ACC112 (cell line): ENCODE measurements at regions not wholly inside any gene's neighbourhood (a gene's known extent, or its start where the extent isn't known, plus 50 kb on each side); places are given as distances from the start of the nearest gene placed in this dataset.

ENCODE experiments used
- H2AFZ ChIP-seq: fragments of 200-600 bp; sonication (generic); one replicate; pipeline ENCODE4 v1.6.0; 2017; ENCODE audit warnings: antibody characterized with exemption, low read length; ENCODE audit not compliant: unreplicated experiment
- H3K27ac ChIP-seq: fragments of 200-600 bp; sonication (generic); 2 replicates; pipeline ENCODE4 v1.5.1; 2014; ENCODE audit warnings: low read depth, mild to moderate bottlenecking, antibody characterized with exemption, low read length, moderate library complexity
- H3K27me3 ChIP-seq: fragments of 200-600 bp; sonication (generic); 2 replicates; pipeline ENCODE4 v1.6.1; 2014; ENCODE audit warnings: mild to moderate bottlenecking, antibody characterized with exemption, low read length, moderate library complexity, mixed read lengths; ENCODE audit not compliant: insufficient read depth
- H3K36me3 ChIP-seq: fragments of 200-600 bp; sonication (generic); 2 replicates; pipeline ENCODE4 v1.6.1; 2016; ENCODE audit warnings: mild to moderate bottlenecking, antibody characterized with exemption, low read length, moderate library complexity, mixed read lengths; ENCODE audit not compliant: insufficient read depth
- H3K4me1 ChIP-seq: fragments of 200-600 bp; sonication (generic); one replicate; pipeline ENCODE4 v1.6.1; 2016; ENCODE audit warnings: low read length, mixed read lengths; ENCODE audit not compliant: insufficient read depth, unreplicated experiment, control insufficient read depth
- H3K4me3 ChIP-seq: fragments of 200-600 bp; sonication (generic); 2 replicates; pipeline ENCODE4 v1.5.1; 2014; ENCODE audit warnings: mild to moderate bottlenecking, low read depth, low read length
- H3K79me2 ChIP-seq: fragments of 200-600 bp; sonication (generic); one replicate; pipeline ENCODE4 v1.6.0; 2016; ENCODE audit warnings: low read length; ENCODE audit not compliant: control insufficient read depth, unreplicated experiment, insufficient read depth

- Histone ChIP-seq H3K4me1 (peaks cover 17% of the 10 kb centered on the region), H3K27ac (peak overlapping the region; percentile 97), H3K36me3 (no peaks in the 10 kb centered on the region), H3K27me3 (no peaks in the 10 kb centered on the region), H2AFZ (peak overlapping the region; percentile 80), H3K4me3 (peak overlapping the region; percentile 74), H3K79me2 (no peaks in the 10 kb centered on the region)
These were observed 649.7 kb upstream of the GJE1 start for GRCh38 chr6:141482796-141483597.

GRCh38 chr6:141475259-141475658, 657.5 kb upstream of the GJE1 start:
- H3K27me3 ChIP-seq, result no peaks in the 10 kb centered on the region
- peaks cover 5% of the 10 kb centered on the region for H3K4me1 ChIP-seq
- H2AFZ ChIP-seq, result peak overlapping the region; percentile 51
- no peaks in the 10 kb centered on the region for H3K36me3 ChIP-seq
- no peak overlapping the region for H3K27ac ChIP-seq
- no peaks in the 10 kb centered on the region for H3K79me2 ChIP-seq
- H3K4me3 ChIP-seq, result no peak overlapping the region

GRCh38 chr6:141472162-141472928, 660.4 kb upstream of the GJE1 start:
- H3K27ac ChIP-seq, result no peak overlapping the region
- peaks cover 5% of the 10 kb centered on the region for H3K4me1 ChIP-seq
- no peak overlapping the region for H3K4me3 ChIP-seq
- no peaks in the 10 kb centered on the region for H3K79me2 ChIP-seq
- H3K27me3 ChIP-seq, result no peaks in the 10 kb centered on the region
- H3K36me3 ChIP-seq, result no peaks in the 10 kb centered on the region
- H2AFZ ChIP-seq, result no peak overlapping the region

GRCh38 chr6:141470810-141471209, 661.9 kb upstream of the GJE1 start:
- H2AFZ ChIP-seq, result no peak overlapping the region
- H3K27ac ChIP-seq, result no peak overlapping the region

GRCh38 chr6:141467881-141468280, 664.8 kb upstream of the GJE1 start:
- Histone ChIP-seq H3K4me1 (peaks cover 18% of the 10 kb centered on the region), H3K4me3 (no peak overlapping the region), H2AFZ (no peak overlapping the region), H3K79me2 (no peaks in the 10 kb centered on the region), H3K27me3 (no peaks in the 10 kb centered on the region), H3K36me3 (no peaks in the 10 kb centered on the region), H3K27ac (no peak overlapping the region)

More at GRCh38 chr6:141470810-141471209, 661.9 kb upstream of the GJE1 start:
- Histone ChIP-seq H3K4me1 (peaks cover 5% of the 10 kb centered on the region), H3K79me2 (no peaks in the 10 kb centered on the region), H3K27me3 (no peaks in the 10 kb centered on the region), H3K4me3 (no peak overlapping the region), H3K36me3 (no peaks in the 10 kb centered on the region)

GRCh38 chr6:141467041-141467440, 665.7 kb upstream of the GJE1 start:
- Histone ChIP-seq H2AFZ (no peak overlapping the region), H3K4me1 (peaks cover 21% of the 10 kb centered on the region), H3K27ac (no peak overlapping the region), H3K79me2 (no peaks in the 10 kb centered on the region), H3K27me3 (no peaks in the 10 kb centered on the region), H3K4me3 (no peak overlapping the region), H3K36me3 (no peaks in the 10 kb centered on the region)

- Histone ChIP-seq H3K27me3 (no peaks in the 10 kb centered on the region), H3K27ac (peak overlapping the region; percentile 93), H3K36me3 (no peaks in the 10 kb centered on the region), H2AFZ (no peak overlapping the region), H3K4me3 (no peak overlapping the region), H3K4me1 (peaks cover 21% of the 10 kb centered on the region), H3K79me2 (no peaks in the 10 kb centered on the region)
These were observed 667.8 kb upstream of the GJE1 start for GRCh38 chr6:141464896-141465295.

- Histone ChIP-seq H3K4me3 (no peak overlapping the region), H3K79me2 (no peaks in the 10 kb centered on the region), H3K36me3 (no peaks in the 10 kb centered on the region), H2AFZ (no peak overlapping the region), H3K4me1 (peaks cover 21% of the 10 kb centered on the region), H3K27ac (peak overlapping the region; percentile 93), H3K27me3 (no peaks in the 10 kb centered on the region)
These were observed 668.2 kb upstream of the GJE1 start for GRCh38 chr6:141464490-141464889.

GRCh38 chr6:141463237-141463977, 669.3 kb upstream of the GJE1 start:
- H2AFZ ChIP-seq, result peak overlapping the region; percentile 64
- H3K27me3 ChIP-seq, result no peaks in the 10 kb centered on the region
- H3K27ac ChIP-seq, result peak overlapping the region; percentile 93
- no peaks in the 10 kb centered on the region for H3K79me2 ChIP-seq
- H3K36me3 ChIP-seq, result no peaks in the 10 kb centered on the region
- peaks cover 21% of the 10 kb centered on the region for H3K4me1 ChIP-seq
- peak overlapping the region; percentile 66 for H3K4me3 ChIP-seq

GRCh38 chr6:141460743-141461484, 671.8 kb upstream of the GJE1 start:
- Histone ChIP-seq H3K4me1 (peaks cover 21% of the 10 kb centered on the region), H3K4me3 (no peak overlapping the region), H3K27me3 (no peaks in the 10 kb centered on the region), H3K79me2 (no peaks in the 10 kb centered on the region), H3K36me3 (no peaks in the 10 kb centered on the region), H3K27ac (no peak overlapping the region), H2AFZ (peak overlapping the region; percentile 36)
